ENCODE measurements at regions not wholly inside any gene's neighbourhood (a gene's known extent, or its start where the extent isn't known, plus 50 kb on each side); places are given as distances from the start of the nearest gene placed in this dataset.
"Not testable (repeated sequence)": the region's sequence is repeated elsewhere in the genome, so short reads cannot be mapped to it uniquely, and the experiment has no call there.

GRCh38 chr1:221604390-221604789 is 137.5 kb downstream of the DUSP10 start:
- not testable (repeated sequence) for TF ChIP-seq CTCF (IDR thresholded peaks at IDR 0.05 in 4 of 5, conservative IDR thresholded peaks at IDR 0.05 in 1 of 5); POLR2A (IDR thresholded peaks at IDR 0.05)
